ENCODE measurements at regions not wholly inside any gene's neighbourhood (a gene's known extent, or its start where the extent isn't known, plus 50 kb on each side); places are given as distances from the start of the nearest gene placed in this dataset.

- Mint-ChIP-seq H3K27ac (ENCODE audit: unreplicated experiment) (no peak overlapping the region), H3K9me3 (ENCODE audit: low read depth, unreplicated experiment) (no peaks in the 10 kb centered on the region), H3K36me3 (ENCODE audit: insufficient read depth, unreplicated experiment) (no peaks in the 10 kb centered on the region), H3K4me1 (ENCODE audit: low read depth, unreplicated experiment) (no peaks in the 10 kb centered on the region), H3K4me3 (ENCODE audit: low read depth, unreplicated experiment) (no peak overlapping the region), H3K27me3 (ENCODE audit: unreplicated experiment) (no peaks in the 10 kb centered on the region)
- CTCF ChIA-PET, result interaction anchor here (0.6 kb wide), 1 partner anchor 32 kb away, joined by 4 read pairs; no protein-coding TSS in a partner anchor
- BruUV-seq (replicated peaks), result no TSS peak
- DNase-seq, result no peak
- no peak for TF ChIP-seq CTCF (IDR thresholded peaks at IDR 0.05; ENCODE audit: unreplicated experiment)
- intact Hi-C loops (cut with micrococcal nuclease; ENCODE audit: unreplicated experiment), result loop anchor here (5.0 kb wide), 1 partner anchor 263 kb away; no protein-coding TSS in a partner anchor
These were observed 259.3 kb upstream of the BTG1 start for GRCh38 chr12:92404921-92405320.

GRCh38 chr12:92404259-92404894 lies 258.7 kb upstream of the BTG1 start:
- BruUV-seq (replicated peaks), result no TSS peak
- Mint-ChIP-seq H3K36me3 (ENCODE audit: insufficient read depth, unreplicated experiment) (no peaks in the 10 kb centered on the region), H3K4me3 (ENCODE audit: low read depth, unreplicated experiment) (no peak overlapping the region), H3K4me1 (ENCODE audit: low read depth, unreplicated experiment) (no peaks in the 10 kb centered on the region), H3K27ac (ENCODE audit: unreplicated experiment) (no peak overlapping the region), H3K27me3 (ENCODE audit: unreplicated experiment) (no peaks in the 10 kb centered on the region), H3K9me3 (ENCODE audit: low read depth, unreplicated experiment) (no peaks in the 10 kb centered on the region)
- CTCF ChIA-PET, result no interaction called here
- TF ChIP-seq CTCF (IDR thresholded peaks at IDR 0.05; ENCODE audit: unreplicated experiment), result no peak
- intact Hi-C loops (cut with micrococcal nuclease; ENCODE audit: unreplicated experiment), result no loop called here
- no peak for DNase-seq

- intact Hi-C loops (cut with micrococcal nuclease; ENCODE audit: unreplicated experiment), result no loop called here
- Mint-ChIP-seq H3K27ac (ENCODE audit: unreplicated experiment) (no peak overlapping the region), H3K9me3 (ENCODE audit: low read depth, unreplicated experiment) (no peaks in the 10 kb centered on the region), H3K36me3 (ENCODE audit: insufficient read depth, unreplicated experiment) (no peaks in the 10 kb centered on the region), H3K4me3 (ENCODE audit: low read depth, unreplicated experiment) (no peak overlapping the region), H3K27me3 (ENCODE audit: unreplicated experiment) (no peaks in the 10 kb centered on the region), H3K4me1 (ENCODE audit: low read depth, unreplicated experiment) (no peaks in the 10 kb centered on the region)
- BruUV-seq (replicated peaks), result no TSS peak
- CTCF ChIA-PET, result interaction anchor here (0.6 kb wide), 1 partner anchor 77 kb away, joined by 3 read pairs; no protein-coding TSS in a partner anchor
- no peak for TF ChIP-seq CTCF (IDR thresholded peaks at IDR 0.05; ENCODE audit: unreplicated experiment)
- no peak for DNase-seq
These were observed 257.8 kb upstream of the BTG1 start for GRCh38 chr12:92403210-92404175.

GRCh38 chr12:92402415-92402814 lies 256.8 kb upstream of the BTG1 start:
- no peak for DNase-seq
- no TSS peak for BruUV-seq (replicated peaks)
- H3K9me3 Mint-ChIP-seq (ENCODE audit: low read depth, unreplicated experiment), result no peaks in the 10 kb centered on the region
- no peaks in the 10 kb centered on the region for H3K4me1 Mint-ChIP-seq (ENCODE audit: low read depth, unreplicated experiment)
- H3K27ac Mint-ChIP-seq (ENCODE audit: unreplicated experiment), result no peak overlapping the region
- H3K27me3 Mint-ChIP-seq (ENCODE audit: unreplicated experiment), result no peaks in the 10 kb centered on the region
- no peak overlapping the region for H3K4me3 Mint-ChIP-seq (ENCODE audit: low read depth, unreplicated experiment)
- H3K36me3 Mint-ChIP-seq (ENCODE audit: insufficient read depth, unreplicated experiment), result no peaks in the 10 kb centered on the region
- CTCF ChIA-PET, result no interaction called here
- intact Hi-C loops (cut with micrococcal nuclease; ENCODE audit: unreplicated experiment), result no loop called here
- TF ChIP-seq CTCF (IDR thresholded peaks at IDR 0.05; ENCODE audit: unreplicated experiment), result no peak

Data from Calu3 (cell line).